HG02763 (cell line): ENCODE measurements at regions not wholly inside any gene's neighbourhood (a gene's known extent, or its start where the extent isn't known, plus 50 kb on each side); places are given as distances from the start of the nearest gene placed in this dataset.

Experiments
- ATAC-seq: cut with Tn5 transposase; IDR thresholded peaks from one replicate; pipeline ENCODE4 v1.9.1; 2021; ENCODE audit warnings: mild to moderate bottlenecking, moderate library complexity; ENCODE audit not compliant: unreplicated experiment

GRCh38 chr11:95364324-95365295, 133.6 kb upstream of the SESN3 start:
- ATAC-seq: no peak

DNA sequence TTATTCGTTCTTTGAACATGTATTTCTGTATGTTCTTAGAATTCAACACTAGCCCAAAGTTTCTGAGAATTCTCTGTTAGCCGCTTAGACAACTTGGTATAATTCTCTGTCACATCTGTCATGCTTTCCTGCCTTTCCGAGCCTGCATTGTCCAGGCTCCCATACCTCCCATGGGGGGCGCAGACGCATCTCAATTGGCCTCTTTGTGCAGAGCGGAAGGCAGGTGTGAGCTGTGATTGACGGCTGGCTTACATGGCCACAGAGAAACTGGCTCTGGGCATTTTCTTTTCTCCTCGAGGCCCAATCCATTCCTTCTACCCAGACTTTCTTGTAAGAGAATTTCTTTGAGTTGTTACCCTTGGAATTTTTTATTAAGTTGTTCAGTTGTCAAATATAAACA, 132.7 kb upstream of the SESN3 start:
- no peak for ATAC-seq

DNA sequence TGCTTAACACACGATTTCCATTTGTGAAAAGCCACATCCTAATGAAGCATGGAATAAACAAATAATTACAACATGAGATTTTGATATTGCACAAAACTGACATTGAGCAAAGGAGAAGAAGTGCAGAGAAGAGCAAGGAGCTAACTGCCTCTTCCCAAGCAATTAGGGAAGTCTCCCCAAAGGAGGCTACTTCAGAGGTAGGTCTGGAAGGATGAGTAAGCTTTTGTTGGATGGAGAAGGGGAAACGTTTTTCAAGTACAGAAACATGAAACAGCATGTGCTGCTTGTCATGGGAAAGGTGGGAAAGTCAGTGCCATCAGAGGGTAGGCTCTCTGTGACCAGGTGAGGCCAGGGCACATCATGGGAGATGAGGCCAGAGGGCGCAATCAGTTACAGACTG, 132.2 kb upstream of the SESN3 start:
- ATAC-seq: no peak

- ATAC-seq: no peak
These were observed 130.2 kb upstream of the SESN3 start for GRCh38 chr11:95361180-95361579.

- ATAC-seq: no peak
These were observed 129.5 kb upstream of the SESN3 start for GRCh38 chr11:95360377-95361075.

- ATAC-seq: no peak
These were observed 128.8 kb upstream of the SESN3 start for GRCh38 chr11:95359756-95360155.

DNA sequence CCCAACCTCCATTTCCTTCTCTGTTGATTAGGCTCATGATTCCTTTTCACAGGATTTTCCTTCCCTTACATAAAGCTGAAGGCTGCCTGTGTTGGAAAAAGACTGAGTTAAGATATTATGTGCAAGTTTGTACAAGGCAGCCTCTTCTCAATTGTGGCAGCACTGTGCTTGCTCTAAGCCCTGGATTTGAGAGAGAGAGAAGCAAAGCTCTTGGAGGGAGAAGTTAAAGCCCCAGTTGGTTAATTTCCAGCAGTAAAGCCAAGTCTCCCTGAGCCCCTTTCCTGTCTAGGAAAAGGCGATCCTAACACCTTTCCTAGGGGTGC, 128.3 kb upstream of the SESN3 start:
- ATAC-seq: no peak

DNA sequence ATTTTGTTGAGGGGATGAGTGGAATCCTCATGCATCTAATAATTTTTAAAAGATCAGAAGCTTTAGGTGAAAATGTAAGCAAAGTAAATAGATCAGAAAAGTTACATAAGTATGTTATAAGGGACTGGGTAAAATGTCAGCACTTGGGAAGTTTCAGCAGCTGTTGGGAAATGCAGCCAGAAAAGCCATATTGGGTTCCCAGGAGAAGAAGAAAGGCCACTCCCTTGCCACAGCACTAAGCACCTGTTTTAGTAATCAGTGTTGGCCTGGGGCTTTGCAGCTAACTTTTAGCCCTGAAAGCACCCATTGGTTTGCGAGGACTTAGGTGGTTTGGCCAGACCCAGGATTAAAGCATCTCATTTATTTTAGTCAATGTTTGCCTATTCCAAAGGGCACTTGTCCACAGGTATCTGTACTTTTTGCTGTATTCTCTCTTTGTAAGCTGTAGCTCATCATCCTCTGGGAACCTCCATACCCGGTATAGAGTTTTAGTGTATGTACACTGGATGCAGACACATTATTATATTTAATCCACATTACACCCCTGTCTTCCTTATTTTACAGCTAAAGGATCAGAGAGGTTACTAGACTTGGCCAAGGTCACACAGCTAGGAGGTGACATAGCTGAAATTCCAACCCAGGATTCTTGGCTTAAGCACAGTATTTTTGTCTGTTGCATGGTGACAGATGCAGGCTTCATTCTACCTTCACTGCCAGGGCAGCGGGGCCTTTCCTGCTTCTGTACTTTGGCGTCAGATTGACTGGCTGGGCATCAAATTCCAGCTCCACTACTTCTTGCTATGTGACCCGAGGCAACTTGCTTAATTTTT, 127.7 kb upstream of the SESN3 start:
- no peak for ATAC-seq

DNA sequence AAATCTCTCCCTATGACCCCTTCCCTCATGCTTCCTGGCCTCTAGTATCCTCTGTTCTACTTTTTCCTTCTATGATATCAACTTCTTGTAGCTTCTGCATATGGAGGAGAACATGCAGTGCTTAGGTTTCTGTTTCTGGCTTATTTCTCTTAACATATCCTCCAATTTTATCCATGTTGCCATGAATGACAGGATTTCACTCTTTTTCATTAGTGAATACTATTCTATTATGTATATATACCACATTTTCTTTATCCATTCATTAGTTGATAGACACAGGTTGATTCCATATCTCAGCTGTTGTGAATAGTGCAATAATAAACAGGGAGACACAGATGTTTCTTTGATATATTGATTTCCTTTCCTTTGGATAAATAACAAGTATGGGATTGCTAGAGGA, 123.3 kb upstream of the SESN3 start:
- ATAC-seq: no peak

GRCh38 chr11:95353706-95354105, 122.7 kb upstream of the SESN3 start:
- ATAC-seq: no peak

GRCh38 chr11:95352733-95353346, 121.8 kb upstream of the SESN3 start:
- ATAC-seq: no peak

DNA sequence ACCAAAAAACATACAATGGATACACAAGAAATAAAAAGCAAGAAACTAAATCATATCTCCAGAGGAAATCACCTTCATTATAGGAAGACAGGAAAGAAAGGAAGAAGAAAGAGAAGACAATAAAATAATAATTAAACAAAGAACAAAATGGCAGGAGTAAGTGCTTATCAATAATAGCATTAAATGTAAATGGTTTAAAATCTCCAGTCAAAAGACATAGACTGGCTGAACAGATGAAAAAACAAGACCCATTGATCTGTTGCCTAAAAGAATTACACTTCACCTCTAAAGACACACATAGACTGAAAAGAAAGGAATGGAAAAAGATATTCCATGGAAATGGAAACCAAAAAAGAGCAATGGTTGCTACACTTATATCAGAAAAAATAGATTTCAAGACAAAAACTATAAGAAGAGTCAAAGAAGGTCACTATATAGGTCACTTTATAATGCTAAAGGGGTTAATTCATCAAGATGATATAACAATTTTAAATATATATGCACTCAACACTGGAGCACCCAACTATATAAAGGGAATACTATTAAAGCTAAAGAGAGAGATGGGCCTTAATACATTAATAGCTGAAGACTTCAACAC, 118.4 kb upstream of the SESN3 start:
- no peak for ATAC-seq

DNA sequence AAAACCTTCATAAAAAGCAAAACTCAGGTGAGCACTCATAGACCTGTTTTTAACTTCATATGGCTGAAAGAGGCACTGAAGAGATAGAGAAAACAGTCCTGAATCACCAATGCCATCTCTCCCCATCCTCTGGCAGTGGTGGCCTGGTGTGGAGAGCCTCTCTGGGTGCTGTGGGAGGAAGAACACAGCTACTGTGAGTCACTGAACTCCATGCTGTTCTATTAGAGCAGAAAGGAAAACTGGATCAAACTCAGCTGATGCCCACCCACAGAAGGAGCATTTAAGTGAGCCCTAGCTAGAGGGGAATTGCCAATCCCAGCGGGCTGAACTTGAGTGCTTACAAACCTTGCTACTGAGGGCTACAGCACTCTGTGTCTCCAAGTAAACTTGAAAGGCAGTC, 115.3 kb upstream of the SESN3 start:
- ATAC-seq: no peak

- no peak for ATAC-seq
These were observed 114.6 kb upstream of the SESN3 start for GRCh38 chr11:95345651-95346050.

DNA sequence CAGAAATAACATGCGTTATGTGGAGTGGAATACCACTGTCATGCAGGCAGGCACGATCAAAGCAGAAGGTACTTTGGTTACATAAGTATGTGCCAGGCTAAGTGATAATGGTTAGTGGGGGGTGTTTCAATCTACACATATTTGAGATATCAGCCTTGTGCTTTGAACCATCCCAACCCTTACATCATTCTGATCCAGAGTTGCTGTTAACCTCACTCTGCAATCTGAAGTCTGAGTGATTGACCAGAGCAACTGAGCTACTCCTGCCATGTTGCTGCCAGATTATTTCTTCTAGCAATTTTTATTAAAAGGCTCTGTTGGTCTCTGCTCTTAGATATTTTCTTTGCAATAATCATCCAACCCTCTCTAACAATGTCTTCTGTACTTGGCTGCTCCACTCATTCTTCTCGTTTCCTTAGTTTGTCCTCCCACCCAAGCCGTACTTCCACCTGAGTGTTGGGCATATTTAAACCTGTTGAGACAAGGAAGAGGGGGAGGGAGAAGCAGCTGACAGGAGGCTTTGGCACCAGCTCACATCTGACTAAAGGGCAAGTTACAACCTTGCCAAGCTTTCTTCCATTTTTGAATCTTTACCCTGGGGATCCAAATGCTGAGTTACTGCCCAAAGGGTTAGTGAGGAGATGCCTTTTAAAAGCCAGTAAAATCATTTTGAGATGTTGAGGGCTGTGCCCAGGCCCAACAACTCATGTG, 114.1 kb upstream of the SESN3 start:
- no peak for ATAC-seq

- no peak for ATAC-seq
These were observed 110.2 kb upstream of the SESN3 start for GRCh38 chr11:95341221-95341620.

GRCh38 chr11:95339086-95339901, 108.3 kb upstream of the SESN3 start:
- ATAC-seq: no peak

- no peak for ATAC-seq
These were observed 107.5 kb upstream of the SESN3 start for GRCh38 chr11:95338430-95338991.

GRCh38 chr11:95337972-95338429, 107.0 kb upstream of the SESN3 start:
- peak; percentile 11 for ATAC-seq
